H1 (cell line): ENCODE measurements at regions not wholly inside any gene's neighbourhood (a gene's known extent, or its start where the extent isn't known, plus 50 kb on each side); places are given as distances from the start of the nearest gene placed in this dataset.

Source experiments
- CTCF ChIA-PET: fragments of 300-600 bp; sonication (Branson Sonifier 250); formaldehyde crosslinking; loops from one replicate; lab custom pipeline; 2021; ENCODE audit not compliant: partially characterized antibody; lab: Charles Lee
- POLR2A ChIA-PET: fragments of 300-600 bp; sonication (Branson Sonifier 250); formaldehyde crosslinking; loops from one replicate; lab custom pipeline; 2021; ENCODE audit warnings: inconsistent platforms; ENCODE audit not compliant: partially characterized antibody; lab: Charles Lee
- DNase-seq, 2 experiments: peaks; one replicate each; pipeline versions ENCODE4 v3.0.0 to v3.0.0-alpha.2; 2010 to 2022; ENCODE audit warnings: low spot score in 2 of 2, low read depth in 1 of 2, mixed read lengths in 1 of 2
- FAIRE-seq: peaks from 2 replicates; lab custom pipeline; 2011; peaks lifted over from hg19 to GRCh38; lab: Jason Lieb, UNC
- H2AFZ ChIP-seq: 2 replicates; pipeline ENCODE4 v1.8.1; 2012; ENCODE audit warnings: low read length, inconsistent platforms
- H2AK5ac ChIP-seq: 2 replicates; pipeline ENCODE4 v1.6.1; 2013; ENCODE audit warnings: low read depth, low read length
- H2BK120ac ChIP-seq: replicated peaks from 2 replicates; pipeline ENCODE3; 2013; ENCODE audit warnings: low read depth, low read length, inconsistent platforms
- H2BK12ac ChIP-seq: 2 replicates; pipeline ENCODE4 v1.6.1; 2013; ENCODE audit warnings: low read depth, low read length
- H2BK15ac ChIP-seq: 2 replicates; pipeline ENCODE4 v1.6.1; 2013; ENCODE audit warnings: low read length
- H2BK20ac ChIP-seq: 2 replicates; pipeline ENCODE4 v1.6.1; 2013; ENCODE audit warnings: low read length
- H2BK5ac ChIP-seq: 2 replicates; pipeline ENCODE4 v1.6.1; 2013; ENCODE audit warnings: low read depth, low read length
- H3K14ac ChIP-seq: 2 replicates; pipeline ENCODE4 v1.6.1; 2013; ENCODE audit warnings: inconsistent platforms; ENCODE audit not compliant: insufficient read length
- H3K18ac ChIP-seq: 2 replicates; pipeline ENCODE4 v1.6.1; 2013; ENCODE audit warnings: low read length; ENCODE audit errors: extremely low read depth
- H3K23ac ChIP-seq: 2 replicates; pipeline ENCODE4 v1.6.1; 2013; ENCODE audit warnings: inconsistent platforms; ENCODE audit not compliant: insufficient read length
- H3K23me2 ChIP-seq: 2 replicates; pipeline ENCODE4 v1.6.1; 2013; ENCODE audit warnings: low read depth, low read length
- H3K27ac ChIP-seq: 2 replicates; pipeline ENCODE4 v1.6.1; 2011; ENCODE audit warnings: low read depth, low read length, inconsistent platforms
- H3K27me3 ChIP-seq, 4 experiments: replicated peaks in 1 of 4; 1 replicate in 1 of 4; 2 replicates in 3 of 4; pipeline versions ENCODE4 v1.6.1 to v1.8.1; 2011 to 2013; ENCODE audit warnings: low read length in 3 of 4, mild to moderate bottlenecking in 3 of 4, inconsistent platforms in 2 of 4, mixed read lengths in 2 of 4, moderate library complexity in 1 of 4; ENCODE audit not compliant: control insufficient read depth in 3 of 4, insufficient read depth in 3 of 4; ENCODE audit errors: extremely low read depth in 1 of 4
- H3K36me3 ChIP-seq, 4 experiments: 2 replicates each; pipeline versions ENCODE4 v1.6.1 to v1.8.1; 2011 to 2013; ENCODE audit warnings: mild to moderate bottlenecking in 4 of 4, low read length in 3 of 4, moderate library complexity in 2 of 4, control low read depth in 1 of 4, inconsistent platforms in 1 of 4; ENCODE audit not compliant: insufficient read depth in 4 of 4, control insufficient read depth in 2 of 4
- H3K4ac ChIP-seq: replicated peaks from 2 replicates; pipeline ENCODE3; 2013; ENCODE audit warnings: low read length, low read depth, mixed read lengths, inconsistent platforms; ENCODE audit not compliant: insufficient read length
- H3K4me1 ChIP-seq, 4 experiments: replicated peaks in 1 of 4; 1 replicate in 1 of 4; 2 replicates in 3 of 4; pipeline versions ENCODE4 v1.6.1 to v1.8.1; 2011 to 2013; ENCODE audit warnings: low read length in 3 of 4, inconsistent platforms in 2 of 4, mixed read lengths in 1 of 4; ENCODE audit not compliant: insufficient read depth in 4 of 4, control insufficient read depth in 3 of 4
- H3K4me2 ChIP-seq, 2 experiments: 2 replicates each; pipeline versions ENCODE4 v1.6.1 to v1.8.1; 2011 to 2013; ENCODE audit warnings: low read depth in 2 of 2, low read length in 2 of 2, control low read depth in 1 of 2, inconsistent platforms in 1 of 2, mild to moderate bottlenecking in 1 of 2; ENCODE audit not compliant: insufficient read depth in 1 of 2
- H3K4me3 ChIP-seq, 4 experiments: fragments of 200-600, 300-600 bp in 1 of 4; sonication (generic), shearing (Covaris generic), sonication (Bioruptor Twin) in 1 of 4; 2 replicates each; pipeline versions ENCODE4 v1.5.1 to v1.8.1; 2011 to 2016; ENCODE audit warnings: low read length in 4 of 4, low read depth in 3 of 4, control low read depth in 2 of 4, inconsistent platforms in 2 of 4, mild to moderate bottlenecking in 2 of 4, mixed read lengths in 1 of 4, moderate library complexity in 1 of 4; ENCODE audit not compliant: insufficient read depth in 2 of 4; ENCODE audit errors: extremely low read depth in 1 of 4
- H3K56ac ChIP-seq: replicated peaks from 2 replicates; pipeline ENCODE3; 2013; ENCODE audit warnings: low read depth, mild to moderate bottlenecking, mixed read lengths, low read length, inconsistent platforms; ENCODE audit not compliant: insufficient read length
- H3K79me1 ChIP-seq: 2 replicates; pipeline ENCODE4 v1.6.1; 2013; ENCODE audit warnings: low read depth, low read length, control low read depth
- H3K79me2 ChIP-seq, 2 experiments: 2 replicates each; pipeline versions ENCODE4 v1.6.1 to v1.8.1; 2012 to 2013; ENCODE audit warnings: low read length in 2 of 2, mild to moderate bottlenecking in 2 of 2, inconsistent platforms in 1 of 2; ENCODE audit not compliant: insufficient read depth in 2 of 2, control insufficient read depth in 1 of 2
- H3K9ac ChIP-seq, 4 experiments: replicated peaks in 1 of 4; 1 replicate in 1 of 4; 2 replicates in 3 of 4; pipeline versions ENCODE4 v1.6.1 to v1.8.1; 2011 to 2013; ENCODE audit warnings: low read depth in 3 of 4, low read length in 3 of 4, control low read depth in 2 of 4, mild to moderate bottlenecking in 2 of 4, moderate library complexity in 2 of 4, inconsistent platforms in 1 of 4; ENCODE audit errors: extremely low read depth in 1 of 4
- H3K9me3 ChIP-seq, 2 experiments: 2 replicates each; pipeline versions ENCODE4 v1.6.1 to v1.8.1; 2012 to 2013; ENCODE audit warnings: mild to moderate bottlenecking in 2 of 2, moderate library complexity in 2 of 2, control low read depth in 1 of 2, inconsistent platforms in 1 of 2, low read depth in 1 of 2, low read length in 1 of 2, mixed read lengths in 1 of 2; ENCODE audit not compliant: insufficient read depth in 2 of 2
- H4K20me1 ChIP-seq, 2 experiments: replicated peaks in 1 of 2; 2 replicates each; pipeline versions ENCODE3 to v1.8.1; 2011 to 2013; ENCODE audit warnings: inconsistent platforms in 2 of 2, low read length in 2 of 2, mild to moderate bottlenecking in 1 of 2; ENCODE audit not compliant: insufficient read depth in 2 of 2, control insufficient read depth in 1 of 2
- H4K5ac ChIP-seq: 2 replicates; pipeline ENCODE4 v1.6.1; 2013; ENCODE audit warnings: low read length, low read depth, mixed read lengths, inconsistent platforms; ENCODE audit not compliant: insufficient read length
- H4K8ac ChIP-seq: 2 replicates; pipeline ENCODE4 v1.8.0; 2013; ENCODE audit warnings: mild to moderate bottlenecking, moderate library complexity, low read length, inconsistent platforms; ENCODE audit not compliant: insufficient read depth; ENCODE audit errors: extremely low read depth
- H4K91ac ChIP-seq: replicated peaks from 2 replicates; pipeline ENCODE3; 2013; ENCODE audit warnings: low read length, mixed read lengths, inconsistent platforms; ENCODE audit not compliant: insufficient read length
- ASH2L ChIP-seq: fragments of 200-600, 300-600 bp; sonication (generic); IDR thresholded peaks from one replicate; pipeline ENCODE4 v1.7.1; 2017; ENCODE audit warnings: low read length
- ATF3 ChIP-seq: IDR thresholded peaks from 2 replicates; pipeline ENCODE4 v1.6.1; 2011; ENCODE audit warnings: low read depth, mild to moderate bottlenecking, low read length; ENCODE audit not compliant: insufficient read depth
- CBX5 ChIP-seq: fragments of 300-800, 300-1000 bp; sonication (generic); IDR thresholded peaks from 2 replicates; pipeline ENCODE4 v1.7.1; 2016; ENCODE audit warnings: antibody characterized with exemption, low read length, low read depth
- CBX8 ChIP-seq: fragments of 300-800, 300-1000 bp; sonication (generic); IDR thresholded peaks from 2 replicates; pipeline ENCODE4 v1.7.1; 2016; ENCODE audit warnings: low read depth, low read length, borderline replicate concordance
- FOSL1 ChIP-seq: IDR thresholded peaks from 2 replicates; pipeline ENCODE4 v1.6.1; 2011; ENCODE audit warnings: mild to moderate bottlenecking, low read depth, low read length, moderate library complexity; ENCODE audit not compliant: insufficient read depth
- HDAC6 ChIP-seq: IDR thresholded peaks from one replicate; pipeline ENCODE4 v1.7.1; 2012; ENCODE audit warnings: low read depth, mild to moderate bottlenecking, inconsistent platforms, low read length, moderate library complexity
- JUN ChIP-seq: IDR thresholded peaks from 2 replicates; pipeline ENCODE4 v1.6.1; 2011; ENCODE audit warnings: low read depth, mild to moderate bottlenecking, improper control_type of control experiment, low read length
- KDM4A ChIP-seq: IDR thresholded peaks from one replicate; pipeline ENCODE4 v1.7.1; 2012; ENCODE audit warnings: low read depth, mild to moderate bottlenecking, moderate library complexity, low read length, inconsistent platforms; ENCODE audit not compliant: severe bottlenecking
- POU5F1 ChIP-seq: IDR thresholded peaks from 2 replicates; pipeline ENCODE4 v1.6.1; 2011; ENCODE audit warnings: low read depth, mild to moderate bottlenecking, low read length, moderate library complexity
- RAD21 ChIP-seq, 2 experiments: IDR thresholded peaks in 1 of 2; conservative IDR thresholded peaks in 1 of 2; 2 replicates each; pipeline ENCODE4 v1.6.1; 2011; ENCODE audit warnings: low read depth in 2 of 2, low read length in 2 of 2, improper control_type of control experiment in 1 of 2, inconsistent platforms in 1 of 2, mild to moderate bottlenecking in 1 of 2, moderate library complexity in 1 of 2
- RFX5 ChIP-seq: IDR thresholded peaks from 2 replicates; pipeline ENCODE4 v1.6.1; 2011; ENCODE audit warnings: low read depth, low read length, improper control_type of control experiment, borderline replicate concordance
- TAF1 ChIP-seq: IDR thresholded peaks from 2 replicates; pipeline ENCODE4 v1.6.1; 2011; ENCODE audit warnings: mild to moderate bottlenecking, low read depth, low read length
- TBP ChIP-seq: IDR thresholded peaks from 2 replicates; pipeline ENCODE4 v1.6.1; 2011; ENCODE audit warnings: low read depth, low read length, improper control_type of control experiment
- TCF12 ChIP-seq: IDR thresholded peaks from 2 replicates; pipeline ENCODE4 v1.6.1; 2011; ENCODE audit warnings: low read depth, mild to moderate bottlenecking, low read length
- WGBS, 2 experiments: shearing (Covaris generic) in 1 of 2; methylation state at CpG; one replicate each; pipeline versions ENCODE4 v1.1.6 to v1.1.7; 2013 to 2015; ENCODE audit warnings: low lambda C conversion rate in 2 of 2, mixed read lengths in 2 of 2, inconsistent platforms in 1 of 2, low coverage in 1 of 2, missing lambda C conversion rate in 1 of 2; ENCODE audit not compliant: insufficient replicate concordance in 2 of 2, insufficient coverage in 1 of 2, insufficient read length in 1 of 2; ENCODE audit errors: extremely low coverage in 1 of 2, missing lambda C conversion rate in 1 of 2; 5-methylcytosine and 5-hydroxymethylcytosine counted together

GRCh38 chrX:109830704-109831206 lies 97.7 kb upstream of the ACSL4 start:
- Histone ChIP-seq H2BK15ac (no peak overlapping the region), H2BK12ac (no peak overlapping the region), H3K4me3 (no peak overlapping the region), H3K23me2 (no peaks in the 10 kb centered on the region), H3K79me2 (no peaks in the 10 kb centered on the region), H2BK5ac (no peak overlapping the region), H3K4me2 (no peak overlapping the region), H3K79me1 (no peaks in the 10 kb centered on the region), H3K56ac (no peak overlapping the region), H2AK5ac (no peak overlapping the region), H2AFZ (no peak overlapping the region), H3K18ac (no peak overlapping the region), H4K91ac (no peak overlapping the region), H3K4me1 (no peaks in the 10 kb centered on the region; a peak in 1 of 7 replicates), H3K27me3 (no peaks in the 10 kb centered on the region), H3K27ac (no peak overlapping the region), H3K23ac (no peak overlapping the region), H4K20me1 (no peaks in the 10 kb centered on the region), H3K9ac (no peak overlapping the region), H2BK20ac (no peak overlapping the region), H3K14ac (no peak overlapping the region), H2BK120ac (no peak overlapping the region), H3K4ac (no peak overlapping the region), H3K36me3 (no peaks in the 10 kb centered on the region), H3K9me3 (no peaks in the 10 kb centered on the region), H4K8ac (no peak overlapping the region), H4K5ac (no peak overlapping the region)
- CTCF ChIA-PET, result interaction anchor here (0.6 to 2.3 kb wide), 4 partner anchors 32 to 1007 kb away, joined by 3 to 8 read pairs (median 4); no protein-coding TSS in a partner anchor
- POLR2A ChIA-PET, result no interaction called here
- FAIRE-seq, result no peak
- 86% methylated on average over 3 of the region's 3 CpGs; no CpG with 5 or more reads in 1 of the 2 experiments for WGBS, 2 experiments
- no peak for DNase-seq
- TF ChIP-seq KDM4A (no peak), RFX5 (no peak), RAD21 (IDR thresholded peaks at IDR 0.05 in 1 of 2, conservative IDR thresholded peaks at IDR 0.05 in 1 of 2; ENCODE audit: low read depth in 2 of 2, low read length in 2 of 2) (no peak), TBP (no peak), TCF12 (no peak), POU5F1 (no peak), JUN (no peak), FOSL1 (no peak), CBX5 (no peak), ASH2L (no peak), ATF3 (no peak), HDAC6 (no peak), TAF1 (no peak), CBX8 (no peak)
